Psoas muscle (tissue), 7 donors: ENCODE measurements at regions not wholly inside any gene's neighbourhood (a gene's known extent, or its start where the extent isn't known, plus 50 kb on each side); places are given as distances from the start of the nearest gene placed in this dataset.
"Not testable (repeated sequence)": the region's sequence is repeated elsewhere in the genome, so short reads cannot be mapped to it uniquely, and the experiment has no call there.

Source experiments
- ATAC-seq, 4 donors: fragments of 200-7000 bp; cut with Tn5 transposase; one replicate each; pipeline ENCODE4 v1.9.1; 2020; ENCODE audit warnings: moderate library complexity in 3 of 4, mild to moderate bottlenecking in 2 of 4
- DNase-seq, 2 donors: peaks; one replicate each; pipeline ENCODE4 v3.0.0-alpha.2; 2020
- H3K27ac ChIP-seq: fragments of 200-600 bp; one replicate; pipeline ENCODE4 v1.8.0; 2022
- H3K27me3 ChIP-seq, 3 donors: fragments of 200-600 bp in 1 of 3; one replicate each; pipeline versions ENCODE4 v1.6.1 to v1.8.0; 2013 to 2022; ENCODE audit warnings: low read length in 2 of 3, mild to moderate bottlenecking in 2 of 3, moderate library complexity in 1 of 3; ENCODE audit not compliant: insufficient read depth in 3 of 3
- H3K36me3 ChIP-seq, 2 donors: fragments of 200-600 bp in 1 of 2; one replicate each; pipeline versions ENCODE4 v1.6.1 to v1.8.0; 2013 to 2022; ENCODE audit warnings: low read depth in 1 of 2, mild to moderate bottlenecking in 1 of 2, moderate library complexity in 1 of 2; ENCODE audit not compliant: insufficient read depth in 1 of 2
- H3K4me1 ChIP-seq: fragments of 200-600 bp; one replicate; pipeline ENCODE4 v1.8.0; 2022
- H3K4me3 ChIP-seq: fragments of 200-600 bp; one replicate; pipeline ENCODE4 v1.8.0; 2022; ENCODE audit warnings: mild to moderate bottlenecking
- H3K9me3 ChIP-seq: fragments of 200-600 bp; one replicate; pipeline ENCODE4 v1.8.0; 2022
- WGBS, 3 donors: extraction: QIAGEN DNeasy Blood & Tissue Kit; methylation state at CpG; one replicate each; pipeline versions ENCODE4 v1.1.6 to v1.1.7; 2013; 5-methylcytosine and 5-hydroxymethylcytosine counted together
- intact Hi-C, 2 donors: fragments of 100-400 bp; cut with DNase I; formaldehyde crosslinking; loops; one replicate each; pipeline versions ENCODE4 v1.11.0 to v1.14.2; 2022
- TF ChIP-seq, protein P1 (sequence below): fragments of 200-600 bp; IDR thresholded peaks from one replicate; pipeline ENCODE4 v1.8.0; 2022; ENCODE audit warnings: antibody characterized with exemption
- donor health status: healthy with polysubstance abuse.
- donor health status: DM: no; HTN: no; CAD: no; lungs with moderate emphysema.
- donor health status: Bipolar disorder and iron deficiency.
- donor health status: healthy.
- donor health status: DM: yes; HTN: yes; CAD: no.
- donor health status: DM: no; HTN: no; CAD: no.
- donor health status: DM: yes; HTN: yes; CAD: no.

DNA sequence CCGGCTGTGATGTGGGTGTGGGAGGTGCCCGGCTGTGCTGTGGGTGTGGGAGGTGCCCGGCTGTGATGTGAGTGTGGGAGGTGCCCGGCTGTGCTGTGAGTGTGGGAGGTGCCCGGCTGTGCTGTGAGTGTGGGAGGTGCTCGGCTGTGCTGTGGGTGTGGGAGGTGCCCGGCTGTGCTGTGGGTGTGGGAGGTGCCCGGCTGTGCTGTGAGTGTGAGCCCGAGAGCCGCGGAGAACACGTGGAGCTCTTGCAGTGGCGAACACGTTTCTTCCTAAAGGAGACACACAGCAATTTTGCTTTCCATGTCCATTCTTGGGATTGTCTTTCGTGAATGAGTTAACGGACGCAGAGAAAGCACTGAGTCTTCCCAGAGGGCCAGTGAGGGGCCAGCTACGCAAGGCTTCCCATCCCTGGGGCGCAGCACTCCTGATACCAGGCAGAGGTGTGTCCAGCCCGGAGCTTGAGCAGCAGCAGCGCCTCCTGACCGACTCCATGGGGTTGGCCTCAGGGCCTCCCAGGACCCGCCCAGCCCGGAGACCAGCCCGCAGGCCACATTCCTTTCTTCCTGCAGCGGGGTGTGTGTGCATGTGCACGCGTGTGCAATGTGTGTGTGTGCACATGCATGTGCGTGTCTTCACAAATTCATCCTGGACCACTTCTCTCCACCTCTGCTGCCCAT, 245.0 kb upstream of the B3GAT1 start:
- Histone ChIP-seq H3K9me3 (no peaks in the 10 kb centered on the region), H3K4me1 (no peaks in the 10 kb centered on the region), H3K4me3 (no peak overlapping the region), H3K36me3 (no peaks in the 10 kb centered on the region), H3K27ac (no peak overlapping the region), H3K27me3 (peaks cover 0 to 4% (median 3%) of the 10 kb centered on the region in 3 donors)
- TF ChIP-seq, protein P1, sequence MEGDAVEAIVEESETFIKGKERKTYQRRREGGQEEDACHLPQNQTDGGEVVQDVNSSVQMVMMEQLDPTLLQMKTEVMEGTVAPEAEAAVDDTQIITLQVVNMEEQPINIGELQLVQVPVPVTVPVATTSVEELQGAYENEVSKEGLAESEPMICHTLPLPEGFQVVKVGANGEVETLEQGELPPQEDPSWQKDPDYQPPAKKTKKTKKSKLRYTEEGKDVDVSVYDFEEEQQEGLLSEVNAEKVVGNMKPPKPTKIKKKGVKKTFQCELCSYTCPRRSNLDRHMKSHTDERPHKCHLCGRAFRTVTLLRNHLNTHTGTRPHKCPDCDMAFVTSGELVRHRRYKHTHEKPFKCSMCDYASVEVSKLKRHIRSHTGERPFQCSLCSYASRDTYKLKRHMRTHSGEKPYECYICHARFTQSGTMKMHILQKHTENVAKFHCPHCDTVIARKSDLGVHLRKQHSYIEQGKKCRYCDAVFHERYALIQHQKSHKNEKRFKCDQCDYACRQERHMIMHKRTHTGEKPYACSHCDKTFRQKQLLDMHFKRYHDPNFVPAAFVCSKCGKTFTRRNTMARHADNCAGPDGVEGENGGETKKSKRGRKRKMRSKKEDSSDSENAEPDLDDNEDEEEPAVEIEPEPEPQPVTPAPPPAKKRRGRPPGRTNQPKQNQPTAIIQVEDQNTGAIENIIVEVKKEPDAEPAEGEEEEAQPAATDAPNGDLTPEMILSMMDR: no peak
- no peak for DNase-seq
- intact Hi-C loops: no loop called here
- 72 to 76% (median 72%) methylated on average over 27 to 29 of the region's 29 CpGs for WGBS, 3 donors
- ATAC-seq: no peak

GRCh38 chr11:134656086-134656840, 244.2 kb upstream of the B3GAT1 start:
- ATAC-seq, DNase-seq, H3K27ac ChIP-seq, H3K9me3 ChIP-seq, H3K4me3 ChIP-seq, H3K4me1 ChIP-seq, H3K27me3 ChIP-seq, intact Hi-C loops, H3K36me3 ChIP-seq: not testable (repeated sequence)
- WGBS, 3 donors: 68 to 73% (median 71%) methylated on average over 27 to 29 of the region's 29 CpGs

DNA sequence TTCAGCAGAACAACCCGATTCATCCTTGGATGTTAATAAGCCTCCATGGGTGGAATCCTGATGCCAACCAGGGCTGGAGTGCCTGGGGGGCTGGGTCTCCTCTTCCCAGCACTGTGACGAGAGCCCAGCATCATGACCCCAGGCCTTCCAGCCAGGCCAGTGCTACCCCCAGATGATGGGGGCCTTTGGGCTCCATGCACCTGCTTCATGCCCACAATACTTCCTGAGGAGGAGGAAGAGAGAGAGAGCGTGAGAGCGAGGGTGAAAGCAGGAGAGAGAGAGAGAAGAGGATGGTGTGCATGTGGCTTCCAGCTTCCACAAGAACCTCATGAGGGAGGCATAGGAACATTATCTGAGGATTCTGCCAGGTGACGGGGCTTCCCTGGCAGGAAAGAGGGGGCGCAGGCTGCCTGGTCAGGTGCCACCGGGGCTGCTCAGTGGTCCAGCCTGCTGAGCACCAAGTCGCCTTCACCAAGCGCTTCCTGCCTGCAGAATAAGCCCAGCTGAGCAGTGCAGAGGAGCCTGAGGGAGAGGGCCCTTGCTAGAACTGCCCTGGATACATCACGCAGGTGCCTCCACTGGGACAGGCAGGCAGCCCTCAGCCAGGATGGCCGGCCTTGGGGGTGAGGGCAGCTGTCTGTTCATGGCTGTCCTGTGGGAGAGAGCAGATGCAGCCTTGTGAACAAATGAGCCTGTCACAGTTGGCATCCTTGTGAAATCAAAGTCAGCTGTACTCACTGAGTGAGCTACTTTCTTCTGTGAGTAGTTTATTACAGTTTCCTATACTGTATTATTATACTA, 243.3 kb upstream of the B3GAT1 start:
- TF ChIP-seq, protein P1: no peak
- H3K4me3 ChIP-seq: no peak overlapping the region
- no peaks in the 10 kb centered on the region for H3K9me3 ChIP-seq
- peaks cover 0 to 3% (median 0%) of the 10 kb centered on the region in 3 donors for H3K27me3 ChIP-seq
- H3K4me1 ChIP-seq: no peaks in the 10 kb centered on the region
- WGBS, 3 donors: 58 to 67% (median 63%) methylated on average over 10 to 11 of the region's 11 CpGs
- ATAC-seq: no peak
- no peaks in the 10 kb centered on the region for H3K36me3 ChIP-seq
- no peak for DNase-seq
- no peak overlapping the region for H3K27ac ChIP-seq
- intact Hi-C loops: no loop called here

DNA sequence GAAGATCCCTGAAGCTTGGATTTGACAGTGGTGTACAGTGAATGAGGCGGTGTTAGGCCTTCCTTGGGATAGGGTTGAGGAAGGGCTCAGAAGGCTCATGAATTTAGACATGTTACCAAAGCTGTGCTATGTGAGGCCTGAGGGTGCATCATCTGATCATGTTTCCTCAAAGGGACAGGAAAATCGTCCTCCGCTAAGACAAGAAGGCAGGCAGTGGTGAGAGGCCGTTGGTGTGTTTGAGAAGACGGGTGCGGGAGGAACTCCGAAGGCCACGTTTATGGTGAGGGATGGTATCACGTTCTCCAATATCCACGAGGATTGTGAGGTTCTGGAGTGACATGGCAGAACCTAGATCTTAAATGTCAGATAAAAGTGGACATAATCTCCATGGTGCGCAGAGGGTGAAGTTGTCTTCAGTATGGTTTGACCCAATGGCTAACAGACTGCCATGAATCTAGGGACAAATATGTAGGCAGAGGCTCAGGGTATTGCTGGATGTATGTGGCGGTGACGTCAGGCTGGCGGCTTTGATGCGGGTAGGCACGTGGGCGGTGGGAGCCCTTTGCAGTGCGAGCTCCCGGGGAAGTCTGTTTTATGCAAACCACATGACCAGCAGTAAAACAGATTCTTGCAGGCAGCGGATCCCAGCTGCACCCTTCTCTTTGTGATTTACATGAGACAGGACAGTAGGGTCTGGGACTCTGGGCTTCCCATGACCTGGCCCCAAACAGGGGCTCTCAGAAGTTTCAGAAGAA, 242.3 kb upstream of the B3GAT1 start:
- Histone ChIP-seq H3K9me3 (no peaks in the 10 kb centered on the region), H3K4me3 (no peak overlapping the region), H3K4me1 (no peaks in the 10 kb centered on the region), H3K27me3 (peaks cover 0 to 3% (median 0%) of the 10 kb centered on the region in 3 donors), H3K36me3 (no peaks in the 10 kb centered on the region), H3K27ac (no peak overlapping the region)
- 74 to 83% (median 83%) methylated on average over 20 of the region's 20 CpGs for WGBS, 3 donors
- DNase-seq (no peak), ATAC-seq (no peak)
- intact Hi-C loops: no loop called here
- TF ChIP-seq, protein P1: no peak
